ENCODE measurements at regions not wholly inside any gene's neighbourhood (a gene's known extent, or its start where the extent isn't known, plus 50 kb on each side); places are given as distances from the start of the nearest gene placed in this dataset.

- no TSS peak for BruUV-seq (replicated peaks)
- DNase-seq (ENCODE audit: unreplicated experiment) = no peak
- H3K4me3 Mint-ChIP-seq (ENCODE audit: unreplicated experiment) = no peak overlapping the region
- H3K36me3 Mint-ChIP-seq (ENCODE audit: insufficient read depth, unreplicated experiment) = no peaks in the 10 kb centered on the region
- H3K9me3 Mint-ChIP-seq (ENCODE audit: unreplicated experiment) = peaks cover 7% of the 10 kb centered on the region
- intact Hi-C loops (cut with micrococcal nuclease) = no loop called here
- POLR2A ChIA-PET = interaction anchor here (1.6 to 6.8 kb wide), 4 partner anchors 12 to 94 kb away, joined by 4 to 37 read pairs (median 20); no protein-coding TSS in a partner anchor
- CTCF ChIA-PET = interaction anchor here (0.7 to 1.4 kb wide), 2 partner anchors 9 to 48 kb away, joined by 3 to 6 read pairs; no protein-coding TSS in a partner anchor
- peaks cover 17% of the 10 kb centered on the region for H3K4me1 Mint-ChIP-seq (ENCODE audit: insufficient read depth, unreplicated experiment)
- no peaks in the 10 kb centered on the region for H3K27me3 Mint-ChIP-seq (ENCODE audit: insufficient read depth, unreplicated experiment)
- TF ChIP-seq CTCF (IDR thresholded peaks at IDR 0.05; ENCODE audit: unreplicated experiment) = no peak
- no peak overlapping the region for H3K27ac Mint-ChIP-seq (ENCODE audit: low read depth, unreplicated experiment)
These were observed 96.2 kb upstream of the IRF2BP2 start for GRCh38 chr1:234706199-234706598.

GRCh38 chr1:234705615-234706014, 95.6 kb upstream of the IRF2BP2 start:
- H3K4me1 Mint-ChIP-seq (ENCODE audit: insufficient read depth, unreplicated experiment) = peaks cover 17% of the 10 kb centered on the region
- H3K9me3 Mint-ChIP-seq (ENCODE audit: unreplicated experiment) = peaks cover 7% of the 10 kb centered on the region
- H3K27ac Mint-ChIP-seq (ENCODE audit: low read depth, unreplicated experiment) = no peak overlapping the region
- ChIA-PET CTCF (interaction anchor here (0.9 kb wide), 1 partner anchor 10 kb away, joined by 3 read pairs; no protein-coding TSS in a partner anchor), POLR2A (interaction anchor here (0.6 to 6.8 kb wide), 5 partner anchors 12 to 225 kb away, joined by 4 to 37 read pairs (median 16); no protein-coding TSS in a partner anchor)
- no peak for TF ChIP-seq CTCF (IDR thresholded peaks at IDR 0.05; ENCODE audit: unreplicated experiment)
- H3K4me3 Mint-ChIP-seq (ENCODE audit: unreplicated experiment) = no peak overlapping the region
- no peaks in the 10 kb centered on the region for H3K27me3 Mint-ChIP-seq (ENCODE audit: insufficient read depth, unreplicated experiment)
- no TSS peak for BruUV-seq (replicated peaks)
- intact Hi-C loops (cut with micrococcal nuclease) = no loop called here
- no peak for DNase-seq (ENCODE audit: unreplicated experiment)
- no peaks in the 10 kb centered on the region for H3K36me3 Mint-ChIP-seq (ENCODE audit: insufficient read depth, unreplicated experiment)

GRCh38 chr1:234704106-234704887, 94.3 kb upstream of the IRF2BP2 start:
- H3K27ac Mint-ChIP-seq (ENCODE audit: low read depth, unreplicated experiment) = no peak overlapping the region
- CTCF ChIA-PET = interaction anchor here (0.6 to 1.4 kb wide), 6 partner anchors 14 to 389 kb away, joined by 3 to 5 read pairs (median 3); no protein-coding TSS in a partner anchor
- H3K4me1 Mint-ChIP-seq (ENCODE audit: insufficient read depth, unreplicated experiment) = peaks cover 16% of the 10 kb centered on the region
- POLR2A ChIA-PET = interaction anchor here (0.7 to 6.8 kb wide), 5 partner anchors 8 to 46 kb away, joined by 3 to 37 read pairs (median 16); no protein-coding TSS in a partner anchor
- no peaks in the 10 kb centered on the region for H3K27me3 Mint-ChIP-seq (ENCODE audit: insufficient read depth, unreplicated experiment)
- no peaks in the 10 kb centered on the region for H3K36me3 Mint-ChIP-seq (ENCODE audit: insufficient read depth, unreplicated experiment)
- BruUV-seq (replicated peaks) = no TSS peak
- no peak for DNase-seq (ENCODE audit: unreplicated experiment)
- intact Hi-C loops (cut with micrococcal nuclease) = no loop called here
- no peak for TF ChIP-seq CTCF (IDR thresholded peaks at IDR 0.05; ENCODE audit: unreplicated experiment)
- H3K9me3 Mint-ChIP-seq (ENCODE audit: unreplicated experiment) = peaks cover 7% of the 10 kb centered on the region
- H3K4me3 Mint-ChIP-seq (ENCODE audit: unreplicated experiment) = no peak overlapping the region

- intact Hi-C loops (cut with micrococcal nuclease) = no loop called here
- no peak for TF ChIP-seq CTCF (IDR thresholded peaks at IDR 0.05; ENCODE audit: unreplicated experiment)
- no TSS peak for BruUV-seq (replicated peaks)
- no peak for DNase-seq (ENCODE audit: unreplicated experiment)
- Mint-ChIP-seq H3K27ac (ENCODE audit: low read depth, unreplicated experiment) (no peak overlapping the region), H3K4me3 (ENCODE audit: unreplicated experiment) (no peak overlapping the region), H3K27me3 (ENCODE audit: insufficient read depth, unreplicated experiment) (no peaks in the 10 kb centered on the region), H3K36me3 (ENCODE audit: insufficient read depth, unreplicated experiment) (no peaks in the 10 kb centered on the region), H3K4me1 (ENCODE audit: insufficient read depth, unreplicated experiment) (peaks cover 3% of the 10 kb centered on the region), H3K9me3 (ENCODE audit: unreplicated experiment) (no peaks in the 10 kb centered on the region)
- ChIA-PET CTCF (interaction anchor here (0.5 to 1.5 kb wide), 7 partner anchors 10 to 1858 kb away, joined by 3 to 6 read pairs (median 3); no protein-coding TSS in a partner anchor), POLR2A (interaction anchor here (0.7 to 6.8 kb wide), 8 partner anchors 9 to 377 kb away, joined by 3 to 37 read pairs (median 7); no protein-coding TSS in a partner anchor)
These were observed 92.5 kb upstream of the IRF2BP2 start for GRCh38 chr1:234702342-234703000.
